GM06990 (cell line): ENCODE measurements at regions not wholly inside any gene's neighbourhood (a gene's known extent, or its start where the extent isn't known, plus 50 kb on each side); places are given as distances from the start of the nearest gene placed in this dataset.
"Not testable (repeated sequence)": the region's sequence is repeated elsewhere in the genome, so short reads cannot be mapped to it uniquely, and the experiment has no call there.

Experiments
- DNase-seq: peaks from one replicate; pipeline ENCODE4 v3.0.0-alpha.2; 2011; ENCODE audit not compliant: insufficient read length; ENCODE audit errors: extremely low read depth
- H3K27me3 ChIP-seq: replicated peaks from 2 replicates; pipeline ENCODE4 v1.6.0; 2011; ENCODE audit warnings: low read length; ENCODE audit not compliant: control insufficient read depth, insufficient read depth
- H3K36me3 ChIP-seq: 2 replicates; pipeline ENCODE4 v1.5.1; 2011; ENCODE audit warnings: low read length; ENCODE audit not compliant: control insufficient read depth, insufficient read depth
- H3K4me3 ChIP-seq: replicated peaks from 2 replicates; pipeline ENCODE4 v1.5.1; 2011; ENCODE audit warnings: low read depth, mild to moderate bottlenecking, control low read depth, low read length
- TF ChIP-seq, protein P1 (sequence below): IDR thresholded peaks from 2 replicates; pipeline ENCODE4 v1.5.1; 2011; ENCODE audit warnings: low read length, control low read depth, mild to moderate bottlenecking, inconsistent platforms; ENCODE audit not compliant: insufficient read depth, poor library complexity, severe bottlenecking

DNA sequence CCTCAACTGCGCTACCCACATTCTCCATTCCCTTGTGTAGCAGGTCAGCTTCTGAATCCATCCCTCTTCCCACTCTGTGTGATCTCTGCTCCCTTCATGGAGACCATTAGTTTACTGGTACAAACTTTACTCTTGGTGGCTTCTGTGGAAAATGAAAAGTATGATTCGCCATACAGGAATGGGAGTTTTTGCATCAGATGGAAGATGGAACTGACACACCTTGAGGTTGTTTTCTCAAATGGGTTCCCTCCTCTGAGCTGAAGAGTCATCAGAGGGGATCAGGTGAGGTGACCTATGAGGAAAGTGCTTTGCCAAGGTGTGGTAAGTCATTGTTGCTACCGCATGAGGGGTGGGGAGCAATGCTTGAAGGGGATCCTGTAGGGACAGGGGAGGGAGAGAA lies 266.8 kb downstream of the INHBA start:
- Histone ChIP-seq H3K4me3 (no peak overlapping the region), H3K36me3 (no peaks in the 10 kb centered on the region), H3K27me3 (no peaks in the 10 kb centered on the region)
- DNase-seq = no peak
- TF ChIP-seq, protein P1, sequence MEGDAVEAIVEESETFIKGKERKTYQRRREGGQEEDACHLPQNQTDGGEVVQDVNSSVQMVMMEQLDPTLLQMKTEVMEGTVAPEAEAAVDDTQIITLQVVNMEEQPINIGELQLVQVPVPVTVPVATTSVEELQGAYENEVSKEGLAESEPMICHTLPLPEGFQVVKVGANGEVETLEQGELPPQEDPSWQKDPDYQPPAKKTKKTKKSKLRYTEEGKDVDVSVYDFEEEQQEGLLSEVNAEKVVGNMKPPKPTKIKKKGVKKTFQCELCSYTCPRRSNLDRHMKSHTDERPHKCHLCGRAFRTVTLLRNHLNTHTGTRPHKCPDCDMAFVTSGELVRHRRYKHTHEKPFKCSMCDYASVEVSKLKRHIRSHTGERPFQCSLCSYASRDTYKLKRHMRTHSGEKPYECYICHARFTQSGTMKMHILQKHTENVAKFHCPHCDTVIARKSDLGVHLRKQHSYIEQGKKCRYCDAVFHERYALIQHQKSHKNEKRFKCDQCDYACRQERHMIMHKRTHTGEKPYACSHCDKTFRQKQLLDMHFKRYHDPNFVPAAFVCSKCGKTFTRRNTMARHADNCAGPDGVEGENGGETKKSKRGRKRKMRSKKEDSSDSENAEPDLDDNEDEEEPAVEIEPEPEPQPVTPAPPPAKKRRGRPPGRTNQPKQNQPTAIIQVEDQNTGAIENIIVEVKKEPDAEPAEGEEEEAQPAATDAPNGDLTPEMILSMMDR = no peak

GRCh38 chr7:41435020-41435419 lies 267.9 kb downstream of the INHBA start:
- not testable (repeated sequence) for DNase-seq

GRCh38 chr7:41431671-41432070 lies 271.2 kb downstream of the INHBA start:
- TF ChIP-seq, protein P1 = no peak
- DNase-seq = no peak
- Histone ChIP-seq H3K4me3 (no peak overlapping the region), H3K36me3 (no peaks in the 10 kb centered on the region), H3K27me3 (no peaks in the 10 kb centered on the region)

More at GRCh38 chr7:41435020-41435419, 267.9 kb downstream of the INHBA start:
- H3K27me3 ChIP-seq, H3K4me3 ChIP-seq, H3K36me3 ChIP-seq: not testable (repeated sequence)

DNA sequence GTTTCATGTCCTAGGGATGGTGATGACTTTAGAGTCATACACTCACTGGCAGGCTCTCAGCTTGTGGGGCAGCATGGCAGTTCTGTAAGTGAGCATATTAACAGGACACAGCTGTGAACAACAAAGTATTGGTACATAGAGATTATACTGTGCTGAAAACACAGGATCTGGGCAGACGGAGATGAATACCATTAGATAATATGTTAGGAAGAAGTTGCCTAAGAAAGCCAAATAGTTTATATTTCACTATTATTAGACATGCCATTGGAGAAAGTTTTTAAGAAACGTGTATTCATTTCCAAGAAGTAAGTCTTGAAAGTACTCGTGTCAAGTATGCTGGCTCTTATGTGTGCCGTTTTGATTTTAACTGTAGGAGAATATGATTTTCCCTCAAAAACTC lies 274.5 kb downstream of the INHBA start:
- DNase-seq = no peak
- no peak overlapping the region for H3K4me3 ChIP-seq
- TF ChIP-seq, protein P1 = no peak
- no peaks in the 10 kb centered on the region for H3K36me3 ChIP-seq
- no peaks in the 10 kb centered on the region for H3K27me3 ChIP-seq

DNA sequence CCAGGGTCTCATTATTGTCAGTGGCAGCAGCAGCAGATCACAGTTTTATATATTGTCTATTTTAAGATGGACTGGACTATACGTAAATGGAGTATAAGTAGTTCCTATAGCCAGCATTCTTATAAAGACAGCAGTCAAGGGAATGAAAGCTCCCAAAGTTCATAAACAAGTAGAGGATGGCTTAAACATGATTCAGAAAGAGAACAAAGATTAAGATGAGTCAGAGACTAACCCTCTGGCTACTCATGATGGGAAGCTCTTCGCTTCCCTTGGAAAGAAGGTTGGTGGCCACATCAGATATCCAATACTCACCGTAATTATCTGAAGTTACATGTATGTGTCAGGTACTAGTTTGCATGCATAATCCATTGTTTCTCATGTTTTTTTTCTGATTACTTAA lies 277.0 kb downstream of the INHBA start:
- TF ChIP-seq, protein P1 = no peak
- no peak for DNase-seq
- Histone ChIP-seq H3K36me3 (no peaks in the 10 kb centered on the region), H3K4me3 (no peak overlapping the region), H3K27me3 (no peaks in the 10 kb centered on the region)

GRCh38 chr7:41421056-41421455 lies 281.8 kb downstream of the INHBA start:
- H3K27me3 ChIP-seq = no peaks in the 10 kb centered on the region
- DNase-seq = no peak
- no peaks in the 10 kb centered on the region for H3K36me3 ChIP-seq
- H3K4me3 ChIP-seq = no peak overlapping the region
- TF ChIP-seq, protein P1 = no peak
